Hepatocyte (in vitro differentiated cells): ENCODE measurements at regions not wholly inside any gene's neighbourhood (a gene's known extent, or its start where the extent isn't known, plus 50 kb on each side); places are given as distances from the start of the nearest gene placed in this dataset.

Source experiments
- EZH2phosphoT487 ChIP-seq: fragments of 200-600 bp; sonication (generic); IDR thresholded peaks from one replicate; pipeline ENCODE4 v1.6.1; 2018; ENCODE audit warnings: antibody characterized with exemption, mild to moderate bottlenecking, low read depth, moderate library complexity; ENCODE audit not compliant: unreplicated experiment, severe bottlenecking
- TF ChIP-seq, protein P1 (sequence below): fragments of 200-600 bp; sonication (generic); IDR thresholded peaks from 2 replicates; pipeline ENCODE4 v1.5.1; 2016; ENCODE audit warnings: antibody characterized with exemption, mild to moderate bottlenecking; ENCODE audit not compliant: poor library complexity

DNA sequence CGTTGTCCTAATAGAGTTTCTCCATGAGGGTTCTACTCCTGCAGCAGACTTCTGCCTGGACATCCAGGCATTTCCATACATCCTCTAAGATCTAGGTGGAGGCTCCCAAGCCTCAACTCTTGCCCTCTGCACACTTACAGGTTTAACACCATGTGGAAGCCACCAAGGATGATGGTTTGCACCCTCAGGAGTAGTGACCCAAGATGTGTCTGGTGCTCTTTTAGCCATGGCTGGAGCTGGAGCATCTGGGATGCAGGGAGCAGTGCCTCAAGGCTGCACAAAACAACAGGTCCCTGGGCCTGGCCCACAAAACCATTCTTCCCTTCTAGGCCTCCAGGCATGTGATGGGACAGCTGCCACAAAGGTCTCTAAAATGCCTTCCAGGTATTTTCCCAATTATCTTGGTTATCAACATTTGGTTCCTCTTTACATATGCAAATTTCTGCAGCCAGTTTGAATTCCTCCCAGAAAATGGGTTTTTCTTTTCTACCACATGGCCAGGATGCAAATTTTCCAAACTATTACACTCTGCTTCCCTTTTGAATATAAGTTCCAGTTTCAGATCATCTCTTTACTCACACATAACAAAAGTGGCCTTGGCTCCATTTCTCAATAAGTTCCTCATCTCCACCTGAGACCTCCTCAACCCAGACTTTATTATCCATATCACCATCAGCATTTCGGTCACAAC is 69.5 kb upstream of the GNAZ start:
- TF ChIP-seq EZH2phosphoT487, result no peak
- TF ChIP-seq, protein P1, sequence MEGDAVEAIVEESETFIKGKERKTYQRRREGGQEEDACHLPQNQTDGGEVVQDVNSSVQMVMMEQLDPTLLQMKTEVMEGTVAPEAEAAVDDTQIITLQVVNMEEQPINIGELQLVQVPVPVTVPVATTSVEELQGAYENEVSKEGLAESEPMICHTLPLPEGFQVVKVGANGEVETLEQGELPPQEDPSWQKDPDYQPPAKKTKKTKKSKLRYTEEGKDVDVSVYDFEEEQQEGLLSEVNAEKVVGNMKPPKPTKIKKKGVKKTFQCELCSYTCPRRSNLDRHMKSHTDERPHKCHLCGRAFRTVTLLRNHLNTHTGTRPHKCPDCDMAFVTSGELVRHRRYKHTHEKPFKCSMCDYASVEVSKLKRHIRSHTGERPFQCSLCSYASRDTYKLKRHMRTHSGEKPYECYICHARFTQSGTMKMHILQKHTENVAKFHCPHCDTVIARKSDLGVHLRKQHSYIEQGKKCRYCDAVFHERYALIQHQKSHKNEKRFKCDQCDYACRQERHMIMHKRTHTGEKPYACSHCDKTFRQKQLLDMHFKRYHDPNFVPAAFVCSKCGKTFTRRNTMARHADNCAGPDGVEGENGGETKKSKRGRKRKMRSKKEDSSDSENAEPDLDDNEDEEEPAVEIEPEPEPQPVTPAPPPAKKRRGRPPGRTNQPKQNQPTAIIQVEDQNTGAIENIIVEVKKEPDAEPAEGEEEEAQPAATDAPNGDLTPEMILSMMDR, result no peak
